K562 (cell line): ENCODE measurements at regions not wholly inside any gene's neighbourhood (a gene's known extent, or its start where the extent isn't known, plus 50 kb on each side); places are given as distances from the start of the nearest gene placed in this dataset.

ENCODE experiments used
- BCL6 ChIP-seq: fragments of 250-450 bp; sonication (Bioruptor Pico); IDR thresholded peaks from 2 replicates; pipeline ENCODE4 v1.4.0; 2020
- EHMT2 ChIP-seq: fragments of 450-650 bp; IDR thresholded peaks from 2 replicates; pipeline ENCODE4 v1.6.1; 2018; ENCODE audit warnings: antibody characterized with exemption
- KLF16 ChIP-seq: IDR thresholded peaks from 2 replicates; pipeline ENCODE4 v1.6.1; 2016; ENCODE audit warnings: antibody characterized with exemption
- NCOA1 ChIP-seq: fragments of 450-650 bp; IDR thresholded peaks from 2 replicates; pipeline ENCODE4 v1.6.1; 2016; ENCODE audit warnings: low read depth
- NFIC ChIP-seq: fragments of 450-650 bp; IDR thresholded peaks from 2 replicates; pipeline ENCODE4 v1.6.1; 2017; ENCODE audit warnings: mild to moderate bottlenecking, inconsistent platforms
- NR1H2 ChIP-seq: sonication (generic); formaldehyde crosslinking; IDR thresholded peaks from 2 replicates; pipeline ENCODE4 v1.4.0; 2020; ENCODE audit warnings: mild to moderate bottlenecking, missing genetic modification reagents
- RAD51 ChIP-seq: fragments of 450-650 bp; IDR thresholded peaks from 2 replicates; pipeline ENCODE4 v1.7.1; 2016; ENCODE audit warnings: low read depth, mild to moderate bottlenecking, borderline replicate concordance
- STAT5A ChIP-seq: IDR thresholded peaks from 2 replicates; pipeline ENCODE4 v1.6.1; 2012; ENCODE audit warnings: low read length, inconsistent platforms, borderline replicate concordance
- TCFL5 ChIP-seq: fragments of 250-450 bp; sonication (Bioruptor Pico); conservative IDR thresholded peaks from 2 replicates; pipeline ENCODE4 v1.6.1; 2021; ENCODE audit warnings: mild to moderate bottlenecking, moderate library complexity, matching md5 sums
- ZNF3 ChIP-seq: fragments of 250-450 bp; sonication (Bioruptor Pico); IDR thresholded peaks from 2 replicates; pipeline ENCODE4 v1.5.0; 2021; ENCODE audit warnings: mild to moderate bottlenecking, moderate library complexity
- ZNF76 ChIP-seq: fragments of 250-450 bp; sonication (Bioruptor Pico); IDR thresholded peaks from 2 replicates; pipeline ENCODE4 v1.4.0; 2020; ENCODE audit warnings: mild to moderate bottlenecking, moderate library complexity, borderline replicate concordance
- ZNF785 ChIP-seq: fragments of 250-450 bp; sonication (Bioruptor Pico); IDR thresholded peaks from 2 replicates; pipeline ENCODE4 v1.4.0; 2020; ENCODE audit warnings: mild to moderate bottlenecking
- TF ChIP-seq, protein P1 (sequence below), 2 experiments: fragments of 450-650 bp; IDR thresholded peaks; 2 replicates each; pipeline ENCODE4 v1.6.1; 2018; ENCODE audit warnings: mild to moderate bottlenecking in 2 of 2, low read depth in 1 of 2; ENCODE audit not compliant: partially characterized antibody in 2 of 2
- TF ChIP-seq, protein P2 (sequence below): sonication (generic); formaldehyde crosslinking; IDR thresholded peaks from 2 replicates; pipeline ENCODE4 v1.8.0; 2022; ENCODE audit warnings: mild to moderate bottlenecking, missing genetic modification reagents, borderline replicate concordance
- TF ChIP-seq, protein P3 (sequence below): sonication (generic); formaldehyde crosslinking; IDR thresholded peaks from 2 replicates; pipeline ENCODE4 v1.8.1; 2023; ENCODE audit warnings: mild to moderate bottlenecking, missing genetic modification reagents
- TF ChIP-seq, protein P4 (sequence below): fragments of 450-650 bp; IDR thresholded peaks from 2 replicates; pipeline ENCODE4 v1.6.1; 2018; ENCODE audit warnings: mild to moderate bottlenecking, low read depth; ENCODE audit not compliant: partially characterized antibody
- TF ChIP-seq, protein P5 (sequence below): sonication (generic); formaldehyde crosslinking; IDR thresholded peaks from 2 replicates; pipeline ENCODE4 v1.8.0; 2022; ENCODE audit warnings: mild to moderate bottlenecking, missing genetic modification reagents

DNA sequence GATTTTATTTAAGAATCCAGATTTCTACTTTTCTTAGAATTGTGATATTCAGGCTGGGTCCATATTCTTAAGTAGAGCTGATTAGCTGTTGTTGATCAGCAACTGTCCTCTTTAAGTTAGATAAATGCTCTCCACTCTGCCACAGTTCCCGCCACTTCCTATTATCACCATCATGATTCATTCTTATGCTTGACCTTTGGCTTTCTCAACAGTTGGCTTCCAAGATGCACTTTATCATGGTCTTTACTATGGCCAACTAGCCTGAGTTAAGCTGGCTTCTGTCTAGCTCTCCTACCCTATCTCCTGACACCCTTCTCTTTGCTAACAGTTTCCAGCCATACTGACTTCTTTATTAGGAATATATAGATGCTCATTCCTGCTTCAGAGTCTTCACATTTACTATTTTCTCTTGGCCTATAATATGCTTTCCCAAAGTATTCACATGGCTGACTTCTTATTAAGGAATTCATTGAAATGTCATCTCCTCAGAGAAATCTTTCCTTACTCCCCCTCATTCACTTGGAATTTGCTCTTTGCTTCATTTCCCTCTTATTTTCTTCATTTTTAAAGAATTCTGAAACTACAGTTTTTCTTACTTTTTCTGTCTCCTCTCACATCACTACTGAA lies 149.0 kb upstream of the IGF1 start (continued):
- TF ChIP-seq, protein P1, sequence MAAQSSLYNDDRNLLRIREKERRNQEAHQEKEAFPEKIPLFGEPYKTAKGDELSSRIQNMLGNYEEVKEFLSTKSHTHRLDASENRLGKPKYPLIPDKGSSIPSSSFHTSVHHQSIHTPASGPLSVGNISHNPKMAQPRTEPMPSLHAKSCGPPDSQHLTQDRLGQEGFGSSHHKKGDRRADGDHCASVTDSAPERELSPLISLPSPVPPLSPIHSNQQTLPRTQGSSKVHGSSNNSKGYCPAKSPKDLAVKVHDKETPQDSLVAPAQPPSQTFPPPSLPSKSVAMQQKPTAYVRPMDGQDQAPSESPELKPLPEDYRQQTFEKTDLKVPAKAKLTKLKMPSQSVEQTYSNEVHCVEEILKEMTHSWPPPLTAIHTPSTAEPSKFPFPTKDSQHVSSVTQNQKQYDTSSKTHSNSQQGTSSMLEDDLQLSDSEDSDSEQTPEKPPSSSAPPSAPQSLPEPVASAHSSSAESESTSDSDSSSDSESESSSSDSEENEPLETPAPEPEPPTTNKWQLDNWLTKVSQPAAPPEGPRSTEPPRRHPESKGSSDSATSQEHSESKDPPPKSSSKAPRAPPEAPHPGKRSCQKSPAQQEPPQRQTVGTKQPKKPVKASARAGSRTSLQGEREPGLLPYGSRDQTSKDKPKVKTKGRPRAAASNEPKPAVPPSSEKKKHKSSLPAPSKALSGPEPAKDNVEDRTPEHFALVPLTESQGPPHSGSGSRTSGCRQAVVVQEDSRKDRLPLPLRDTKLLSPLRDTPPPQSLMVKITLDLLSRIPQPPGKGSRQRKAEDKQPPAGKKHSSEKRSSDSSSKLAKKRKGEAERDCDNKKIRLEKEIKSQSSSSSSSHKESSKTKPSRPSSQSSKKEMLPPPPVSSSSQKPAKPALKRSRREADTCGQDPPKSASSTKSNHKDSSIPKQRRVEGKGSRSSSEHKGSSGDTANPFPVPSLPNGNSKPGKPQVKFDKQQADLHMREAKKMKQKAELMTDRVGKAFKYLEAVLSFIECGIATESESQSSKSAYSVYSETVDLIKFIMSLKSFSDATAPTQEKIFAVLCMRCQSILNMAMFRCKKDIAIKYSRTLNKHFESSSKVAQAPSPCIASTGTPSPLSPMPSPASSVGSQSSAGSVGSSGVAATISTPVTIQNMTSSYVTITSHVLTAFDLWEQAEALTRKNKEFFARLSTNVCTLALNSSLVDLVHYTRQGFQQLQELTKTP (IDR thresholded peaks at IDR 0.05; ENCODE audit: low read depth in 1 of 2, partially characterized antibody in 2 of 2), result no peak
- no peak for TF ChIP-seq NR1H2 (CRISPR knock-in tag)
- no peak for TF ChIP-seq ZNF785 (CRISPR knock-in tag)
- TF ChIP-seq, protein P2, sequence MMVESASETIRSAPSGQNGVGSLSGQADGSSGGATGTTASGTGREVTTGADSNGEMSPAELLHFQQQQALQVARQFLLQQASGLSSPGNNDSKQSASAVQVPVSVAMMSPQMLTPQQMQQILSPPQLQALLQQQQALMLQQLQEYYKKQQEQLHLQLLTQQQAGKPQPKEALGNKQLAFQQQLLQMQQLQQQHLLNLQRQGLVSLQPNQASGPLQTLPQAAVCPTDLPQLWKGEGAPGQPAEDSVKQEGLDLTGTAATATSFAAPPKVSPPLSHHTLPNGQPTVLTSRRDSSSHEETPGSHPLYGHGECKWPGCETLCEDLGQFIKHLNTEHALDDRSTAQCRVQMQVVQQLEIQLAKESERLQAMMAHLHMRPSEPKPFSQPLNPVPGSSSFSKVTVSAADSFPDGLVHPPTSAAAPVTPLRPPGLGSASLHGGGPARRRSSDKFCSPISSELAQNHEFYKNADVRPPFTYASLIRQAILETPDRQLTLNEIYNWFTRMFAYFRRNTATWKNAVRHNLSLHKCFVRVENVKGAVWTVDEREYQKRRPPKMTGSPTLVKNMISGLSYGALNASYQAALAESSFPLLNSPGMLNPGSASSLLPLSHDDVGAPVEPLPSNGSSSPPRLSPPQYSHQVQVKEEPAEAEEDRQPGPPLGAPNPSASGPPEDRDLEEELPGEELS (CRISPR knock-in tag), result no peak
- TF ChIP-seq NFIC, result peak; percentile 52; the same call in 1 of the 2 replicates
- TF ChIP-seq BCL6 (CRISPR knock-in tag), result no peak
- TF ChIP-seq STAT5A, result peak; percentile 65; the same call in 1 of the 2 replicates
- TF ChIP-seq KLF16, result peak; percentile 44; the same call in 1 of the 2 replicates
- no peak for TF ChIP-seq RAD51
- TF ChIP-seq, protein P3, sequence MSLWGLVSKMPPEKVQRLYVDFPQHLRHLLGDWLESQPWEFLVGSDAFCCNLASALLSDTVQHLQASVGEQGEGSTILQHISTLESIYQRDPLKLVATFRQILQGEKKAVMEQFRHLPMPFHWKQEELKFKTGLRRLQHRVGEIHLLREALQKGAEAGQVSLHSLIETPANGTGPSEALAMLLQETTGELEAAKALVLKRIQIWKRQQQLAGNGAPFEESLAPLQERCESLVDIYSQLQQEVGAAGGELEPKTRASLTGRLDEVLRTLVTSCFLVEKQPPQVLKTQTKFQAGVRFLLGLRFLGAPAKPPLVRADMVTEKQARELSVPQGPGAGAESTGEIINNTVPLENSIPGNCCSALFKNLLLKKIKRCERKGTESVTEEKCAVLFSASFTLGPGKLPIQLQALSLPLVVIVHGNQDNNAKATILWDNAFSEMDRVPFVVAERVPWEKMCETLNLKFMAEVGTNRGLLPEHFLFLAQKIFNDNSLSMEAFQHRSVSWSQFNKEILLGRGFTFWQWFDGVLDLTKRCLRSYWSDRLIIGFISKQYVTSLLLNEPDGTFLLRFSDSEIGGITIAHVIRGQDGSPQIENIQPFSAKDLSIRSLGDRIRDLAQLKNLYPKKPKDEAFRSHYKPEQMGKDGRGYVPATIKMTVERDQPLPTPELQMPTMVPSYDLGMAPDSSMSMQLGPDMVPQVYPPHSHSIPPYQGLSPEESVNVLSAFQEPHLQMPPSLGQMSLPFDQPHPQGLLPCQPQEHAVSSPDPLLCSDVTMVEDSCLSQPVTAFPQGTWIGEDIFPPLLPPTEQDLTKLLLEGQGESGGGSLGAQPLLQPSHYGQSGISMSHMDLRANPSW, result no peak
- no peak for TF ChIP-seq TCFL5
- TF ChIP-seq EHMT2, result peak; percentile 83
- TF ChIP-seq ZNF76, result no peak
- 0 out of 2 replicates have a peak, but pooled peaks have one; percentile 31 for TF ChIP-seq NCOA1
- TF ChIP-seq, protein P4, sequence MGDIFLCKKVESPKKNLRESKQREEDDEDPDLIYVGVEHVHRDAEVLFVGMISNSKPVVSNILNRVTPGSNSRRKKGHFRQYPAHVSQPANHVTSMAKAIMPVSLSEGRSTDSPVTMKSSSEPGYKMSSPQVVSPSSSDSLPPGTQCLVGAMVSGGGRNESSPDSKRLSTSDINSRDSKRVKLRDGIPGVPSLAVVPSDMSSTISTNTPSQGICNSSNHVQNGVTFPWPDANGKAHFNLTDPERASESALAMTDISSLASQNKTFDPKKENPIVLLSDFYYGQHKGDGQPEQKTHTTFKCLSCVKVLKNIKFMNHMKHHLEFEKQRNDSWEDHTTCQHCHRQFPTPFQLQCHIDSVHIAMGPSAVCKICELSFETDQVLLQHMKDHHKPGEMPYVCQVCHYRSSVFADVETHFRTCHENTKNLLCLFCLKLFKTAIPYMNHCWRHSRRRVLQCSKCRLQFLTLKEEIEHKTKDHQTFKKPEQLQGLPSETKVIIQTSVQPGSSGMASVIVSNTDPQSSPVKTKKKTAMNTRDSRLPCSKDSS, result no peak
- no peak for TF ChIP-seq ZNF3
- TF ChIP-seq, protein P5, sequence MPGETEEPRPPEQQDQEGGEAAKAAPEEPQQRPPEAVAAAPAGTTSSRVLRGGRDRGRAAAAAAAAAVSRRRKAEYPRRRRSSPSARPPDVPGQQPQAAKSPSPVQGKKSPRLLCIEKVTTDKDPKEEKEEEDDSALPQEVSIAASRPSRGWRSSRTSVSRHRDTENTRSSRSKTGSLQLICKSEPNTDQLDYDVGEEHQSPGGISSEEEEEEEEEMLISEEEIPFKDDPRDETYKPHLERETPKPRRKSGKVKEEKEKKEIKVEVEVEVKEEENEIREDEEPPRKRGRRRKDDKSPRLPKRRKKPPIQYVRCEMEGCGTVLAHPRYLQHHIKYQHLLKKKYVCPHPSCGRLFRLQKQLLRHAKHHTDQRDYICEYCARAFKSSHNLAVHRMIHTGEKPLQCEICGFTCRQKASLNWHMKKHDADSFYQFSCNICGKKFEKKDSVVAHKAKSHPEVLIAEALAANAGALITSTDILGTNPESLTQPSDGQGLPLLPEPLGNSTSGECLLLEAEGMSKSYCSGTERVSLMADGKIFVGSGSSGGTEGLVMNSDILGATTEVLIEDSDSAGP (CRISPR knock-in tag), result no peak
